DND-41 (cell line): ENCODE measurements at regions not wholly inside any gene's neighbourhood (a gene's known extent, or its start where the extent isn't known, plus 50 kb on each side); places are given as distances from the start of the nearest gene placed in this dataset.

Experiments
- ATAC-seq: fragments of 200-7000 bp; cut with Tn5 transposase; 3 replicates; pipeline ENCODE4 v1.9.1; 2021; ENCODE audit warnings: low read depth; ENCODE audit not compliant: insufficient read depth
- DNase-seq: peaks from one replicate; pipeline ENCODE4 v3.0.0-alpha.2; 2020
- H2AFZ ChIP-seq: 2 replicates; pipeline ENCODE4 v1.6.0; 2012; ENCODE audit warnings: low read depth, low read length
- H3K27ac ChIP-seq: 2 replicates; pipeline ENCODE4 v1.5.1; 2012; ENCODE audit warnings: low read length, inconsistent platforms
- H3K27me3 ChIP-seq: fragments of 200-600 bp; sonication (generic); 2 replicates; pipeline ENCODE4 v1.6.0; 2012; ENCODE audit warnings: low read length, mild to moderate bottlenecking, inconsistent platforms; ENCODE audit not compliant: insufficient read depth, poor library complexity
- H3K36me3 ChIP-seq: 2 replicates; pipeline ENCODE4 v1.5.1; 2012; ENCODE audit warnings: low read length, inconsistent platforms; ENCODE audit not compliant: insufficient read depth
- H3K4me1 ChIP-seq: 2 replicates; pipeline ENCODE4 v1.5.1; 2012; ENCODE audit warnings: mild to moderate bottlenecking, low read length; ENCODE audit not compliant: insufficient read depth
- H3K4me2 ChIP-seq: 2 replicates; pipeline ENCODE4 v1.6.0; 2012; ENCODE audit warnings: mild to moderate bottlenecking, moderate library complexity, low read length, inconsistent platforms; ENCODE audit not compliant: insufficient read depth
- H3K4me3 ChIP-seq, 2 experiments: fragments of 200-600 bp in 1 of 2; shearing (Covaris generic) in 1 of 2; 2 replicates each; pipeline ENCODE4 v1.5.1; 2012 to 2016; ENCODE audit warnings: inconsistent platforms in 2 of 2, low read length in 2 of 2, mild to moderate bottlenecking in 2 of 2, low read depth in 1 of 2, moderate library complexity in 1 of 2
- H3K79me2 ChIP-seq: 2 replicates; pipeline ENCODE4 v1.6.0; 2012; ENCODE audit warnings: low read length, inconsistent platforms; ENCODE audit not compliant: insufficient read depth
- H3K9ac ChIP-seq: 2 replicates; pipeline ENCODE4 v1.6.0; 2012; ENCODE audit warnings: low read depth, mild to moderate bottlenecking, inconsistent platforms, low read length, moderate library complexity
- H3K9me3 ChIP-seq: 2 replicates; pipeline ENCODE4 v1.5.1; 2012; ENCODE audit warnings: low read length, moderate library complexity, mild to moderate bottlenecking, inconsistent platforms; ENCODE audit not compliant: insufficient read depth, severe bottlenecking
- H4K20me1 ChIP-seq: 2 replicates; pipeline ENCODE4 v1.6.0; 2012; ENCODE audit warnings: low read length; ENCODE audit not compliant: insufficient read depth
- CTCF ChIP-seq: IDR thresholded peaks from 2 replicates; pipeline ENCODE4 v1.5.1; 2012; ENCODE audit warnings: borderline replicate concordance, low read length, moderate library complexity, mild to moderate bottlenecking; ENCODE audit not compliant: poor library complexity, severe bottlenecking; ENCODE audit errors: extremely low read depth
- EZH2 ChIP-seq: IDR thresholded peaks from 3 replicates; pipeline ENCODE4 v1.6.1; 2012; ENCODE audit warnings: borderline replicate concordance, low read depth, mild to moderate bottlenecking, moderate library complexity, low read length, inconsistent platforms; ENCODE audit not compliant: severe bottlenecking

GRCh38 chr20:39376788-39377187 is 414.6 kb downstream of the DHX35 start:
- no peak for ATAC-seq
- Histone ChIP-seq H3K4me1 (no peaks in the 10 kb centered on the region), H3K4me2 (no peak overlapping the region), H3K27me3 (no peaks in the 10 kb centered on the region), H3K4me3 (no peak overlapping the region), H3K27ac (no peak overlapping the region), H3K79me2 (no peaks in the 10 kb centered on the region), H4K20me1 (no peaks in the 10 kb centered on the region), H3K9me3 (no peaks in the 10 kb centered on the region), H3K36me3 (no peaks in the 10 kb centered on the region), H3K9ac (no peak overlapping the region), H2AFZ (no peak overlapping the region)
- no peak for DNase-seq
- TF ChIP-seq CTCF (no peak), EZH2 (no peak)

GRCh38 chr20:39364320-39364719 is 402.2 kb downstream of the DHX35 start:
- Histone ChIP-seq H3K4me1 (no peaks in the 10 kb centered on the region), H3K9ac (no peak overlapping the region), H3K27me3 (no peaks in the 10 kb centered on the region), H3K36me3 (no peaks in the 10 kb centered on the region), H3K4me2 (no peak overlapping the region), H2AFZ (no peak overlapping the region), H3K4me3 (no peak overlapping the region), H3K9me3 (no peaks in the 10 kb centered on the region), H4K20me1 (no peaks in the 10 kb centered on the region), H3K27ac (no peak overlapping the region), H3K79me2 (no peaks in the 10 kb centered on the region)
- DNase-seq (no peak), ATAC-seq (no peak)
- TF ChIP-seq EZH2 (no peak), CTCF (no peak)

GRCh38 chr20:39359981-39360620 is 398.0 kb downstream of the DHX35 start:
- Histone ChIP-seq H3K79me2 (no peaks in the 10 kb centered on the region), H3K4me1 (peaks cover 19% of the 10 kb centered on the region), H3K27me3 (no peaks in the 10 kb centered on the region), H3K4me2 (no peak overlapping the region), H2AFZ (no peak overlapping the region), H3K27ac (no peak overlapping the region), H3K36me3 (no peaks in the 10 kb centered on the region), H3K9me3 (no peaks in the 10 kb centered on the region), H3K4me3 (no peak overlapping the region), H3K9ac (no peak overlapping the region), H4K20me1 (no peaks in the 10 kb centered on the region)
- DNase-seq, result no peak
- TF ChIP-seq CTCF (no peak), EZH2 (no peak)
- ATAC-seq, result no peak
